ENCODE measurements at regions not wholly inside any gene's neighbourhood (a gene's known extent, or its start where the extent isn't known, plus 50 kb on each side); places are given as distances from the start of the nearest gene placed in this dataset.
"Not testable (repeated sequence)": the region's sequence is repeated elsewhere in the genome, so short reads cannot be mapped to it uniquely, and the experiment has no call there.

- no peak overlapping the region for H3K4me3 ChIP-seq (ENCODE audit: low read depth, low read length)
- DNase-seq (ENCODE audit: low read depth): no peak
- TF ChIP-seq CTCF (IDR thresholded peaks at IDR 0.05; ENCODE audit: low read depth, low read length, missing control alignments): no peak
- in situ Hi-C loops (cut with HindIII; ENCODE audit: low sequenced_read_pairs): no loop called here
Measured at GRCh38 chr13:65330287-65330686, 1899.8 kb downstream of the PCDH9 start.

DNA sequence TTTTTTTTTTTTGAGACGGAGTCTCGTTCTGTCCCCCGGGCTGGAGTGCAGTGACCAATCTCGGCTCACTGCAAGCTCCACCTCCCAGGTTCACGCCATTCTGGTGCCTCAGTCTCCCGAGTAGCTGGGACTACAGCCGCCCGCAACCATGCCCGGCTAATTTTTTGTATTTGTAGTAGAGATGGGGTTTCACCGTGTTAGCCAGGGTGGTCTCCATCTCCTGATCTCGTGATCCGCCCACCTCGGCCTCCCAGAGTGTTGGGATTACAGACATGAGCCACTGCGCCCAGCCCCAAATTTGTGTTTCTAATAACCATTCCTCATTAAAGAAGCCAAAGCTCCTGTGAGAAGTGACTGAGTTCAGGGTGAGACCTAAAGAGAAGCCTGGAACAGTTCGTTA lies 1906.9 kb downstream of the PCDH9 start:
- DNase-seq (ENCODE audit: low read depth); H3K4me3 ChIP-seq (ENCODE audit: low read depth, low read length); in situ Hi-C loops (cut with HindIII; ENCODE audit: low sequenced_read_pairs): not testable (repeated sequence)

DNA sequence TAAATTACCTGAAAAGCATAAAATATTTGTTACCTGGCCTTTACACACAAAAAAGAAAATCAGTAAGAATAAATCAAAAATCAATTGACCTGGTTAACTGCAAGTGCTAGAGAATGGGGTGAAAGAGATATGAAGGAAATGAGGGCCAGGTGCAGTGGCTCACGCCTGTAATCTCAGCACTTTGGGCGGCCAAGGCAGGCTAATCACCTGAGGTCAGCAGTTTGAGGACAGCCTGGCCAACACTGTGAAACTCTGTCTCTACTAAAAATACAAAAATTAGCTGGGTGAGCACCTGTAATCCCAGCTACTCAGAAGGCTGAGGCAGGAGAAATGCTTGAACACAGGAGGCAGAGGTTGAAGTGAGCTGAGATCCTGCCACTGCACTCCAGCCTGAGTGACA lies 1908.7 kb downstream of the PCDH9 start:
- H3K4me3 ChIP-seq (ENCODE audit: low read depth, low read length); in situ Hi-C loops (cut with HindIII; ENCODE audit: low sequenced_read_pairs); DNase-seq (ENCODE audit: low read depth): not testable (repeated sequence)

DNA sequence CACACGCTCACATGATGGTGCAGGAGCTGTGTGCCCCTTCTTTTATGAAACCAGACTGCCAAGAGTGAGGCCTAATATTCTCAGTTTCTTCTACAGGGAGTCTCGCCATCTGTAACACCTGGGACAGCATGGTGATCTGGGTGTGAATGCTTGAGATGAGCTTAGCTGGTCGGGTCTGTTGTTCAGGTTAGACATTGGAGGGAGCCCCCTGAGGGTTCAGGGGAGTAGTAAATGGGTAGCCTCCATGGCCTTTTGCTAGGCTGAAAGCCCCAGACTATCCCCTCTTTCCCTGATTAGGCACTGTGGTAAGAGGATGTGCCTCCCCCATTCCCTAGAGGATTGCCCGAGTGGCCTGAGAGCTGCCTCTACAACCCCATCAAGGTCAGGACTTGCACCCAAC lies 1916.1 kb downstream of the PCDH9 start:
- DNase-seq (ENCODE audit: low read depth): no peak
- no peak overlapping the region for H3K4me3 ChIP-seq (ENCODE audit: low read depth, low read length)
- no peak for TF ChIP-seq CTCF (IDR thresholded peaks at IDR 0.05; ENCODE audit: low read depth, low read length, missing control alignments)
- in situ Hi-C loops (cut with HindIII; ENCODE audit: low sequenced_read_pairs): no loop called here

DNA sequence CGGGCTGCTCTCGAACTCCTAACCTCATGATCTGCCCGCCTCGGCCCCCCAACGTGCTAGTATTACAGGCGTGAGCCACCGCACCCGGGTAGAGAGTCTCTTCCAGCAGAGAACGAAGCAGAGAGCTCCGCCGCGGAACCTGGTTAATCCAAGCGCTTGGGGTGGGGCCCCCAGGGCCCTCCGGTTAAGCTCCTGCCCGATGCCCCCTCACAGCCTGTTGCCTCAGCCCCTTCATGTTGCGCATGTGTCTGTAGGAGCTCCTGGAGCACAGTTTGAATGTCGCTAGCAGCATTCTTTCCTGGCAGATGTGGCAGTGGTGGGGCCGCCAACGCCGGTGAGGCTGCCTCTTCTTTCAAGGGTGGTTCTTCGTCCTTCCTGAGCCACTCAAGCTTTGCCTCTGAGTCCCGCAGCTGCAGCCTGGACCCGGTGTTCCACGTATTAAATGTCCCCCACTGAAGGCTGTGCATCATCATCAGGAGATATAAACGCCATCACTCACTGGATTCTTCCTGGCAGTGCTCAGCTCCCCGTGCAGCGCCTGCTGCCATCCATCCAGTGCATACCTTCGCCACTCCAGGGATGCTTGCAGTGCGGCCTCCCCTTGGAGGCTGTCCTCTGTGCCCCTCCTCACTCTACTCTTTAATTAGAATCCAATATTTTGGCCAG lies 1919.3 kb downstream of the PCDH9 start:
- in situ Hi-C loops (cut with HindIII; ENCODE audit: low sequenced_read_pairs): no loop called here
- no peak for DNase-seq (ENCODE audit: low read depth)
- H3K4me3 ChIP-seq (ENCODE audit: low read depth, low read length): no peak overlapping the region
- TF ChIP-seq CTCF (IDR thresholded peaks at IDR 0.05; ENCODE audit: low read depth, low read length, missing control alignments): no peak

- TF ChIP-seq CTCF (IDR thresholded peaks at IDR 0.05; ENCODE audit: low read depth, low read length, missing control alignments): no peak
- DNase-seq (ENCODE audit: low read depth): no peak
- in situ Hi-C loops (cut with HindIII; ENCODE audit: low sequenced_read_pairs): no loop called here
- H3K4me3 ChIP-seq (ENCODE audit: low read depth, low read length): no peak overlapping the region
Measured at GRCh38 chr13:65309906-65310305, 1920.2 kb downstream of the PCDH9 start.

DNA sequence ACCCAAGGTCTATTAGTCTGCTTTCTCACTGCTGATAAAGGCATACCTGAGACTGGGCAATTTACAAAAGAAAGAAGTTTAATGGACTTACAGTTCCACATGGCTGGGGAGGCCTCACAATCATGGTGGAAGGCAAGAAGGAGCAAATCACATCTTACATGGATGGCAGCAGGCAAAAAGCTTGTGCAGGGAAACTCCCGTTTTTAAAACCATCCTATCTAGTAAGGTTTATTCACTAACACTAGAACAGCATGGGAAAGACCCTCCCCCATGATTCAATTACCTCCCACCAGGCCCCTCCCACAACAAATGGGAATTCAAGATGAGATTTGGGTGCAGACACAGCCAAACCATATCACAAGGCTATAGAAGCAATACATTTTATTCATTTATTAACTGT lies 1921.4 kb downstream of the PCDH9 start:
- H3K4me3 ChIP-seq (ENCODE audit: low read depth, low read length); in situ Hi-C loops (cut with HindIII; ENCODE audit: low sequenced_read_pairs); DNase-seq (ENCODE audit: low read depth): not testable (repeated sequence)

- in situ Hi-C loops (cut with HindIII; ENCODE audit: low sequenced_read_pairs): no loop called here
- TF ChIP-seq CTCF (IDR thresholded peaks at IDR 0.05; ENCODE audit: low read depth, low read length, missing control alignments): no peak
- H3K4me3 ChIP-seq (ENCODE audit: low read depth, low read length): no peak overlapping the region
- DNase-seq (ENCODE audit: low read depth): no peak
Measured at GRCh38 chr13:65307056-65307455, 1923.1 kb downstream of the PCDH9 start.
